ENCODE measurements at regions not wholly inside any gene's neighbourhood (a gene's known extent, or its start where the extent isn't known, plus 50 kb on each side); places are given as distances from the start of the nearest gene placed in this dataset.

- DNase-seq = no peak
Measured at GRCh38 chr13:76646946-76647345, 239.3 kb downstream of the KCTD12 start.

- no peak for DNase-seq
Measured at GRCh38 chr13:76645632-76646031, 240.6 kb downstream of the KCTD12 start.

GRCh38 chr13:76644906-76645305 lies 241.3 kb downstream of the KCTD12 start:
- no peak for DNase-seq

GRCh38 chr13:76643596-76643995 lies 242.6 kb downstream of the KCTD12 start:
- DNase-seq = no peak

- no peak for DNase-seq
Measured at GRCh38 chr13:76641056-76641455, 245.1 kb downstream of the KCTD12 start.

GRCh38 chr13:76638882-76639281 lies 247.3 kb downstream of the KCTD12 start:
- no peak for DNase-seq

GRCh38 chr13:76638181-76638580 lies 248.0 kb downstream of the KCTD12 start:
- no peak for DNase-seq

GRCh38 chr13:76637641-76638141 lies 248.5 kb downstream of the KCTD12 start:
- no peak for DNase-seq

- no peak for DNase-seq
Measured at GRCh38 chr13:76636829-76637228, 249.4 kb downstream of the KCTD12 start.

GRCh38 chr13:76635232-76636230 lies 250.7 kb downstream of the KCTD12 start:
- DNase-seq = no peak

GRCh38 chr13:76634431-76635191 lies 251.6 kb downstream of the KCTD12 start:
- no peak for DNase-seq

- no peak for DNase-seq
Measured at GRCh38 chr13:76632401-76633044, 253.7 kb downstream of the KCTD12 start.

- DNase-seq = no peak
Measured at GRCh38 chr13:76630629-76631230, 255.5 kb downstream of the KCTD12 start.

GRCh38 chr13:76622315-76623040 lies 263.7 kb downstream of the KCTD12 start:
- DNase-seq = no peak

- no peak for DNase-seq
Measured at GRCh38 chr13:76621705-76622104, 264.5 kb downstream of the KCTD12 start.

- no peak for DNase-seq
Measured at GRCh38 chr13:76620036-76620435, 266.2 kb downstream of the KCTD12 start.

GRCh38 chr13:76619631-76620030 lies 266.6 kb downstream of the KCTD12 start:
- DNase-seq = no peak

- no peak for DNase-seq
Measured at GRCh38 chr13:76610819-76611415, 275.3 kb downstream of the KCTD12 start.

- no peak for DNase-seq
Measured at GRCh38 chr13:76609643-76610042, 276.6 kb downstream of the KCTD12 start.

GRCh38 chr13:76607866-76608265 lies 278.3 kb downstream of the KCTD12 start:
- no peak for DNase-seq

GRCh38 chr13:76600081-76600480 lies 286.1 kb downstream of the KCTD12 start:
- no peak for DNase-seq

GRCh38 chr13:76597868-76598267 lies 288.3 kb downstream of the KCTD12 start:
- DNase-seq = no peak
